GM12878 (cell line): ENCODE measurements at regions not wholly inside any gene's neighbourhood (a gene's known extent, or its start where the extent isn't known, plus 50 kb on each side); places are given as distances from the start of the nearest gene placed in this dataset.

ENCODE experiments used
- ATAC-seq: fragments of 200-7000 bp; cut with Tn5 transposase; 3 replicates; pipeline ENCODE4 v1.9.1; 2020; ENCODE audit warnings: mild to moderate bottlenecking, moderate library complexity
- BruUV-seq: library from RNA; stranded (reverse); fragments of 400-500 nt; replicated peaks from 2 replicates; lab custom pipeline; 2021; lab: Mats Ljungman, UMichigan
- CTCF ChIA-PET: fragments of 300-600 bp; sonication (Branson Sonifier 250); formaldehyde crosslinking; extraction: SDS; loops from one replicate; lab custom pipeline; 2021; ENCODE audit warnings: inconsistent platforms; lab: Yijun Ruan, JAX
- POLR2A ChIA-PET: fragments of 350-600 bp; formaldehyde crosslinking; extraction: SDS; loops from one replicate; lab custom pipeline; 2021; ENCODE audit warnings: inconsistent platforms; lab: Charles Lee
- RAD21 ChIA-PET: fragments of 300-600 bp; sonication (Branson Sonifier 250); formaldehyde crosslinking; loops from one replicate; lab custom pipeline; 2023; ENCODE audit warnings: antibody characterized with exemption; ENCODE audit not compliant: unreplicated experiment; lab: Charles Lee
- SMC1A ChIA-PET: fragments of 300-600 bp; sonication (Branson Sonifier 250); formaldehyde crosslinking; loops from one replicate; lab custom pipeline; 2023; ENCODE audit not compliant: unreplicated experiment, uncharacterized antibody; lab: Charles Lee
- DNase-seq: peaks from one replicate; pipeline ENCODE4 v3.0.0-alpha.2; 2011; ENCODE audit warnings: low read depth, low spot score
- FAIRE-seq: peaks from 3 replicates; lab custom pipeline; 2011; peaks lifted over from hg19 to GRCh38; lab: Jason Lieb, UNC
- H2AFZ ChIP-seq: 2 replicates; pipeline ENCODE4 v1.6.0; 2011; ENCODE audit warnings: low read depth, low read length, control low read depth; ENCODE audit not compliant: control insufficient read depth
- H3K27ac ChIP-seq: 2 replicates; pipeline ENCODE4 v1.5.1; 2011; ENCODE audit warnings: control low read depth; ENCODE audit not compliant: control insufficient read depth, insufficient read depth
- H3K27me3 ChIP-seq, 2 experiments: replicated peaks in 1 of 2; 2 replicates each; pipeline versions ENCODE4 v1.6.0 to v1.6.1; 2011; ENCODE audit warnings: low read length in 1 of 2; ENCODE audit not compliant: control insufficient read depth in 2 of 2, insufficient read depth in 2 of 2
- H3K36me3 ChIP-seq, 2 experiments: 2 replicates each; pipeline ENCODE4 v1.5.1; 2011; ENCODE audit warnings: low read length in 1 of 2; ENCODE audit not compliant: control insufficient read depth in 2 of 2, insufficient read depth in 2 of 2
- H3K4me1 ChIP-seq: 2 replicates; pipeline ENCODE4 v1.6.1; 2011; ENCODE audit warnings: mild to moderate bottlenecking, low read length, moderate library complexity, mixed read lengths; ENCODE audit not compliant: control insufficient read depth, insufficient read depth
- H3K4me2 ChIP-seq: 2 replicates; pipeline ENCODE4 v1.6.0; 2011; ENCODE audit warnings: control low read depth; ENCODE audit not compliant: control insufficient read depth, insufficient read depth
- H3K4me3 ChIP-seq: fragments of 200-600 bp; sonication (generic); 2 replicates; pipeline ENCODE4 v1.5.1; 2016
- H3K79me2 ChIP-seq: 2 replicates; pipeline ENCODE4 v1.6.0; 2011; ENCODE audit warnings: low read length; ENCODE audit not compliant: control insufficient read depth, insufficient read depth
- H3K9ac ChIP-seq: 2 replicates; pipeline ENCODE4 v1.8.0; 2011; ENCODE audit warnings: low read length, control low read depth, mixed read lengths; ENCODE audit not compliant: control insufficient read depth, insufficient read depth
- H3K9me3 ChIP-seq: replicated peaks from 3 replicates; pipeline ENCODE4 v1.5.1; 2011; ENCODE audit warnings: mild to moderate bottlenecking, low read length; ENCODE audit not compliant: control insufficient read depth, insufficient read depth
- H4K20me1 ChIP-seq: 2 replicates; pipeline ENCODE4 v1.6.0; 2011; ENCODE audit not compliant: control insufficient read depth, insufficient read depth
- CTCF ChIP-seq, 3 experiments: IDR thresholded peaks in 2 of 3; conservative IDR thresholded peaks in 1 of 3; 2 replicates each; pipeline ENCODE4 v1.5.1; 2011; ENCODE audit warnings: low read depth in 3 of 3, low read length in 3 of 3, mild to moderate bottlenecking in 3 of 3, control low read depth in 2 of 3, moderate library complexity in 2 of 3, inconsistent platforms in 1 of 3, mixed read lengths in 1 of 3; ENCODE audit not compliant: control insufficient read depth in 2 of 3, insufficient read depth in 1 of 3; ENCODE audit errors: extremely low read depth in 1 of 3
- E2F4 ChIP-seq: IDR thresholded peaks from 2 replicates; pipeline ENCODE4 v1.6.1; 2012; ENCODE audit warnings: low read depth, low read length, improper control_type of control experiment
- EZH2 ChIP-seq: IDR thresholded peaks from 2 replicates; pipeline ENCODE4 v1.6.1; 2012; ENCODE audit warnings: low read depth, mild to moderate bottlenecking, control low read depth, inconsistent platforms, low read length, borderline replicate concordance; ENCODE audit not compliant: control insufficient read depth
- SIX5 ChIP-seq: IDR thresholded peaks from 2 replicates; pipeline ENCODE4 v1.6.1; 2011; ENCODE audit warnings: mild to moderate bottlenecking, low read depth, low read length, moderate library complexity; ENCODE audit not compliant: severe bottlenecking
- TCF12 ChIP-seq: IDR thresholded peaks from 2 replicates; pipeline ENCODE4 v1.6.1; 2011; ENCODE audit warnings: low read depth, mild to moderate bottlenecking, low read length
- WGBS: methylation state at CpG from one replicate; pipeline ENCODE4 v1.1.6; 2016; ENCODE audit warnings: low lambda C conversion rate; ENCODE audit not compliant: insufficient replicate concordance, insufficient coverage; ENCODE audit errors: missing lambda C conversion rate; 5-methylcytosine and 5-hydroxymethylcytosine counted together
- in situ Hi-C: fragments of 300-500 bp; cut with MboI; formaldehyde crosslinking; loops from 9 replicates; pipeline ENCODE4 v1.14.3; 2018; ENCODE audit warnings: mixed read lengths
- intact Hi-C: fragments of 100-400 bp; cut with micrococcal nuclease; formaldehyde crosslinking; loops from one replicate; pipeline ENCODE4 v1.14.2; 2022; ENCODE audit not compliant: unreplicated experiment
- TF ChIP-seq, protein P1 (sequence below): fragments of 450-650 bp; formaldehyde crosslinking; IDR thresholded peaks from 2 replicates; pipeline ENCODE4 v1.4.0; 2020; ENCODE audit warnings: mild to moderate bottlenecking, moderate library complexity
- TF ChIP-seq, protein P2 (sequence below): IDR thresholded peaks from 2 replicates; pipeline ENCODE4 v1.6.1; 2012; ENCODE audit warnings: low read depth, low read length, improper control_type of control experiment
- TF ChIP-seq, protein P3 (sequence below): fragments of 450-650 bp; IDR thresholded peaks from 2 replicates; pipeline ENCODE4 v1.6.1; 2018; ENCODE audit warnings: mild to moderate bottlenecking, low read depth, moderate library complexity; ENCODE audit not compliant: partially characterized antibody

DNA sequence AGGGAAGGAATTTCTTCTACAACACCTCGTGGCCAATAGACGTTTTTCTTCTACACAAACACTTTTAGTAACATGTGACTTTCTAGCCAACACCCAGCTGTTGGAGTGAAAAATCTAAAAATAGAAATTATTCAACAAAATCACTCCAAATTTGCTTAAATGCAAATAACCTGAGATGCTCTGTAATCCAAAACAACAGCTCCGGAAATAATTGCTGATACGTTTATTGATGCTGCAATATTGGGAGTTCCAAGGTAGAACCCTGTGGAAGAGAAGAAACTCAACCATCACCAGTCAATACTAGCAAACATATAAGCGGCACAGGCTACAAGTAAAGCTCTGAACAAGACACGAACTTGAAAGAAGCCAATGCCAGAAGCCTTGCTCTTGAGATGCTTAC is 230.6 kb downstream of the ALDH8A1 start:
- Histone ChIP-seq H2AFZ (no peak overlapping the region), H3K36me3 (no peaks in the 10 kb centered on the region), H3K4me2 (no peak overlapping the region), H3K4me1 (no peaks in the 10 kb centered on the region), H3K79me2 (no peaks in the 10 kb centered on the region), H3K27me3 (peaks cover 0 to 4% of the 10 kb centered on the region in 2 experiments; a peak in 1 of 4 replicates), H3K9ac (no peak overlapping the region), H3K9me3 (no peaks in the 10 kb centered on the region), H3K27ac (no peak overlapping the region), H3K4me3 (no peak overlapping the region), H4K20me1 (no peaks in the 10 kb centered on the region)
- in situ Hi-C loops (no loop called here), intact Hi-C loops (no loop called here)
- ChIA-PET RAD21 (no interaction called here), CTCF (no interaction called here), POLR2A (no interaction called here), SMC1A (interaction anchor here (1.5 kb wide), 1 partner anchor 15 kb away, joined by 4 read pairs; no protein-coding TSS in a partner anchor)
- DNase-seq, result no peak
- BruUV-seq, result no TSS peak
- no peak for TF ChIP-seq CTCF (IDR thresholded peaks at IDR 0.05 in 2 of 3, conservative IDR thresholded peaks at IDR 0.05 in 1 of 3; ENCODE audit: control insufficient read depth in 2 of 3, extremely low read depth in 1 of 3, insufficient read depth in 1 of 3, low read depth in 3 of 3, low read length in 3 of 3)
- TF ChIP-seq TCF12, result no peak
- TF ChIP-seq, protein P1, sequence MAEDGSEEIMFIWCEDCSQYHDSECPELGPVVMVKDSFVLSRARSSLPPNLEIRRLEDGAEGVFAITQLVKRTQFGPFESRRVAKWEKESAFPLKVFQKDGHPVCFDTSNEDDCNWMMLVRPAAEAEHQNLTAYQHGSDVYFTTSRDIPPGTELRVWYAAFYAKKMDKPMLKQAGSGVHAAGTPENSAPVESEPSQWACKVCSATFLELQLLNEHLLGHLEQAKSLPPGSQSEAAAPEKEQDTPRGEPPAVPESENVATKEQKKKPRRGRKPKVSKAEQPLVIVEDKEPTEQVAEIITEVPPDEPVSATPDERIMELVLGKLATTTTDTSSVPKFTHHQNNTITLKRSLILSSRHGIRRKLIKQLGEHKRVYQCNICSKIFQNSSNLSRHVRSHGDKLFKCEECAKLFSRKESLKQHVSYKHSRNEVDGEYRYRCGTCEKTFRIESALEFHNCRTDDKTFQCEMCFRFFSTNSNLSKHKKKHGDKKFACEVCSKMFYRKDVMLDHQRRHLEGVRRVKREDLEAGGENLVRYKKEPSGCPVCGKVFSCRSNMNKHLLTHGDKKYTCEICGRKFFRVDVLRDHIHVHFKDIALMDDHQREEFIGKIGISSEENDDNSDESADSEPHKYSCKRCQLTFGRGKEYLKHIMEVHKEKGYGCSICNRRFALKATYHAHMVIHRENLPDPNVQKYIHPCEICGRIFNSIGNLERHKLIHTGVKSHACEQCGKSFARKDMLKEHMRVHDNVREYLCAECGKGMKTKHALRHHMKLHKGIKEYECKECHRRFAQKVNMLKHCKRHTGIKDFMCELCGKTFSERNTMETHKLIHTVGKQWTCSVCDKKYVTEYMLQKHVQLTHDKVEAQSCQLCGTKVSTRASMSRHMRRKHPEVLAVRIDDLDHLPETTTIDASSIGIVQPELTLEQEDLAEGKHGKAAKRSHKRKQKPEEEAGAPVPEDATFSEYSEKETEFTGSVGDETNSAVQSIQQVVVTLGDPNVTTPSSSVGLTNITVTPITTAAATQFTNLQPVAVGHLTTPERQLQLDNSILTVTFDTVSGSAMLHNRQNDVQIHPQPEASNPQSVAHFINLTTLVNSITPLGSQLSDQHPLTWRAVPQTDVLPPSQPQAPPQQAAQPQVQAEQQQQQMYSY (CRISPR knock-in tag), result no peak
- no peak for TF ChIP-seq E2F4
- TF ChIP-seq, protein P2, sequence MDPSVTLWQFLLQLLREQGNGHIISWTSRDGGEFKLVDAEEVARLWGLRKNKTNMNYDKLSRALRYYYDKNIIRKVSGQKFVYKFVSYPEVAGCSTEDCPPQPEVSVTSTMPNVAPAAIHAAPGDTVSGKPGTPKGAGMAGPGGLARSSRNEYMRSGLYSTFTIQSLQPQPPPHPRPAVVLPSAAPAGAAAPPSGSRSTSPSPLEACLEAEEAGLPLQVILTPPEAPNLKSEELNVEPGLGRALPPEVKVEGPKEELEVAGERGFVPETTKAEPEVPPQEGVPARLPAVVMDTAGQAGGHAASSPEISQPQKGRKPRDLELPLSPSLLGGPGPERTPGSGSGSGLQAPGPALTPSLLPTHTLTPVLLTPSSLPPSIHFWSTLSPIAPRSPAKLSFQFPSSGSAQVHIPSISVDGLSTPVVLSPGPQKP, result no peak
- no peak for TF ChIP-seq EZH2
- no peak for TF ChIP-seq SIX5
- TF ChIP-seq, protein P3, sequence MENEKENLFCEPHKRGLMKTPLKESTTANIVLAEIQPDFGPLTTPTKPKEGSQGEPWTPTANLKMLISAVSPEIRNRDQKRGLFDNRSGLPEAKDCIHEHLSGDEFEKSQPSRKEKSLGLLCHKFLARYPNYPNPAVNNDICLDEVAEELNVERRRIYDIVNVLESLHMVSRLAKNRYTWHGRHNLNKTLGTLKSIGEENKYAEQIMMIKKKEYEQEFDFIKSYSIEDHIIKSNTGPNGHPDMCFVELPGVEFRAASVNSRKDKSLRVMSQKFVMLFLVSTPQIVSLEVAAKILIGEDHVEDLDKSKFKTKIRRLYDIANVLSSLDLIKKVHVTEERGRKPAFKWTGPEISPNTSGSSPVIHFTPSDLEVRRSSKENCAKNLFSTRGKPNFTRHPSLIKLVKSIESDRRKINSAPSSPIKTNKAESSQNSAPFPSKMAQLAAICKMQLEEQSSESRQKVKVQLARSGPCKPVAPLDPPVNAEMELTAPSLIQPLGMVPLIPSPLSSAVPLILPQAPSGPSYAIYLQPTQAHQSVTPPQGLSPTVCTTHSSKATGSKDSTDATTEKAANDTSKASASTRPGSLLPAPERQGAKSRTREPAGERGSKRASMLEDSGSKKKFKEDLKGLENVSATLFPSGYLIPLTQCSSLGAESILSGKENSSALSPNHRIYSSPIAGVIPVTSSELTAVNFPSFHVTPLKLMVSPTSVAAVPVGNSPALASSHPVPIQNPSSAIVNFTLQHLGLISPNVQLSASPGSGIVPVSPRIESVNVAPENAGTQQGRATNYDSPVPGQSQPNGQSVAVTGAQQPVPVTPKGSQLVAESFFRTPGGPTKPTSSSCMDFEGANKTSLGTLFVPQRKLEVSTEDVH, result no peak
- WGBS, result 35% methylated on average over 6 of the region's 6 CpGs
- FAIRE-seq, result no peak
- ATAC-seq, result no peak
